Naive thymus-derived CD4-positive, alpha-beta T cell (primary cell): ENCODE measurements at regions not wholly inside any gene's neighbourhood (a gene's known extent, or its start where the extent isn't known, plus 50 kb on each side); places are given as distances from the start of the nearest gene placed in this dataset.
A peak's percentile ranks its signal among the peaks of the same experiment; 100 is the strongest.

Experiments
- ATAC-seq: fragments of 150-1000 bp; cut with Tn5 transposase; 2 replicates; pipeline ENCODE4 v1.10.0; 2021; ENCODE audit warnings: mild to moderate bottlenecking, moderate library complexity
- CTCF ChIA-PET: fragments of 350-600 bp; sonication (Branson Sonifier 250); formaldehyde crosslinking; loops from one replicate; lab custom pipeline; 2021; ENCODE audit warnings: antibody characterized with exemption; lab: Charles Lee
- POLR2A ChIA-PET: fragments of 350-600 bp; sonication (Branson Sonifier 250); formaldehyde crosslinking; loops from one replicate; lab custom pipeline; 2021; ENCODE audit warnings: antibody characterized with exemption, inconsistent platforms; lab: Charles Lee
- DNase-seq, 9 donors: peaks; one replicate each; pipeline versions ENCODE4 v3.0.0 to v3.0.0-alpha.2; 2020 to 2022; ENCODE audit warnings: mixed read lengths in 1 of 9
- H3K27ac ChIP-seq: one replicate; pipeline ENCODE4 v1.7.0; 2013; ENCODE audit warnings: mild to moderate bottlenecking, low read depth, low read length, moderate library complexity
- H3K27me3 ChIP-seq, 2 donors: one replicate each; pipeline ENCODE4 v1.7.0; 2013; ENCODE audit warnings: low read length in 2 of 2, mild to moderate bottlenecking in 2 of 2, moderate library complexity in 2 of 2; ENCODE audit not compliant: control insufficient read depth in 2 of 2, insufficient read depth in 2 of 2
- H3K36me3 ChIP-seq, 3 experiments: 1 replicate in 2 of 3; 2 replicates in 1 of 3; pipeline ENCODE4 v1.7.0; 2013; ENCODE audit warnings: low read length in 3 of 3, mild to moderate bottlenecking in 3 of 3, moderate library complexity in 1 of 3; ENCODE audit not compliant: insufficient read depth in 3 of 3, control insufficient read depth in 2 of 3
- H3K4me1 ChIP-seq, 2 donors: one replicate each; pipeline ENCODE4 v1.7.0; 2013; ENCODE audit warnings: low read length in 2 of 2, mild to moderate bottlenecking in 2 of 2, moderate library complexity in 1 of 2; ENCODE audit not compliant: control insufficient read depth in 2 of 2, insufficient read depth in 2 of 2
- H3K4me3 ChIP-seq: 2 replicates; pipeline ENCODE4 v1.7.0; 2013; ENCODE audit warnings: mild to moderate bottlenecking, low read length
- H3K9me3 ChIP-seq, 3 experiments: 1 replicate in 2 of 3; 2 replicates in 1 of 3; pipeline ENCODE4 v1.7.0; 2013; ENCODE audit warnings: low read length in 3 of 3; ENCODE audit not compliant: control insufficient read depth in 2 of 3
- H3K27ac Mint-ChIP-seq, 9 donors: one replicate each; pipeline ENCODE4 v1.8.0; 2020 to 2022; ENCODE audit warnings: mixed read lengths in 9 of 9, mild to moderate bottlenecking in 8 of 9, moderate library complexity in 5 of 9, inconsistent platforms in 2 of 9
- H3K27me3 Mint-ChIP-seq, 5 donors: one replicate each; pipeline ENCODE4 v1.8.0; 2021 to 2022; ENCODE audit warnings: mixed read lengths in 5 of 5, mild to moderate bottlenecking in 1 of 5
- H3K36me3 Mint-ChIP-seq, 5 donors: one replicate each; pipeline ENCODE4 v1.8.0; 2020 to 2022; ENCODE audit warnings: mixed read lengths in 5 of 5, mild to moderate bottlenecking in 3 of 5, inconsistent platforms in 1 of 5
- H3K4me1 Mint-ChIP-seq, 7 donors: one replicate each; pipeline ENCODE4 v1.8.0; 2020 to 2022; ENCODE audit warnings: mixed read lengths in 7 of 7, mild to moderate bottlenecking in 3 of 7, inconsistent platforms in 1 of 7
- H3K4me3 Mint-ChIP-seq, 10 donors: one replicate each; pipeline ENCODE4 v1.8.0; 2020 to 2022; ENCODE audit warnings: mild to moderate bottlenecking in 10 of 10, mixed read lengths in 10 of 10, moderate library complexity in 6 of 10, inconsistent platforms in 2 of 10
- H3K9me3 Mint-ChIP-seq, 11 donors: one replicate each; pipeline ENCODE4 v1.8.0; 2020 to 2022; ENCODE audit warnings: mixed read lengths in 11 of 11, mild to moderate bottlenecking in 4 of 11, inconsistent platforms in 1 of 11, moderate library complexity in 1 of 11
- intact Hi-C, 2 donors: fragments of 100-400 bp; cut with micrococcal nuclease; formaldehyde crosslinking; loops; one replicate each; pipeline ENCODE4 v1.15.1; 2023

GRCh38 chr5:116359592-116359991 is 215.0 kb downstream of the SEMA6A start:
- Histone ChIP-seq H3K4me3 (no peak overlapping the region), H3K4me1 (no peaks in the 10 kb centered on the region), H3K9me3 (no peaks in the 10 kb centered on the region), H3K36me3 (peaks cover 0 to 13% (median 0%) of the 10 kb centered on the region in 3 experiments), H3K27ac (no peak overlapping the region), H3K27me3 (no peaks in the 10 kb centered on the region)
- H3K36me3 Mint-ChIP-seq, result peaks cover 0 to 56% (median 34%) of the 10 kb centered on the region in 5 donors
- peaks cover 0 to 3% (median 0%) of the 10 kb centered on the region in 7 donors for H3K4me1 Mint-ChIP-seq
- no peaks in the 10 kb centered on the region for H3K27me3 Mint-ChIP-seq
- H3K27ac Mint-ChIP-seq, result no peak overlapping the region
- no peak for ATAC-seq
- intact Hi-C loops, result no loop called here
- DNase-seq, result no peak
- CTCF ChIA-PET, result interaction anchor here (0.5 kb wide), 1 partner anchor 218 kb away, joined by 3 read pairs; no protein-coding TSS in a partner anchor
- no peak overlapping the region for H3K4me3 Mint-ChIP-seq
- POLR2A ChIA-PET, result no interaction called here
- H3K9me3 Mint-ChIP-seq, result peaks cover 0 to 6% (median 2%) of the 10 kb centered on the region in 11 donors

GRCh38 chr5:116358911-116359418 is 215.7 kb downstream of the SEMA6A start:
- no peaks in the 10 kb centered on the region for H3K27me3 Mint-ChIP-seq
- peaks cover 0 to 62% (median 39%) of the 10 kb centered on the region in 5 donors for H3K36me3 Mint-ChIP-seq
- H3K27ac ChIP-seq, result no peak overlapping the region
- intact Hi-C loops, result no loop called here
- peak; percentile 55 for ATAC-seq
- H3K9me3 Mint-ChIP-seq, result peaks cover 0 to 8% (median 6%) of the 10 kb centered on the region in 11 donors
- peaks cover 0 to 13% (median 0%) of the 10 kb centered on the region in 3 experiments for H3K36me3 ChIP-seq
- no peaks in the 10 kb centered on the region for H3K4me1 ChIP-seq
- peaks cover 0 to 4% (median 0%) of the 10 kb centered on the region in 3 experiments for H3K9me3 ChIP-seq
- ChIA-PET CTCF (no interaction called here), POLR2A (no interaction called here)
- H3K4me1 Mint-ChIP-seq, result peaks cover 0 to 3% (median 0%) of the 10 kb centered on the region in 7 donors
- no peak for DNase-seq
- H3K27ac Mint-ChIP-seq, result peak overlapping the region in 1 of 9 donors; percentile 38
- no peak overlapping the region for H3K4me3 ChIP-seq
- no peak overlapping the region for H3K4me3 Mint-ChIP-seq
- H3K27me3 ChIP-seq, result no peaks in the 10 kb centered on the region

GRCh38 chr5:116358015-116358523 is 216.6 kb downstream of the SEMA6A start:
- peaks cover 0 to 69% (median 47%) of the 10 kb centered on the region in 5 donors for H3K36me3 Mint-ChIP-seq
- no peak overlapping the region for H3K4me3 ChIP-seq
- ATAC-seq (no peak), DNase-seq (no peak)
- H3K9me3 ChIP-seq, result peaks cover 0 to 7% (median 0%) of the 10 kb centered on the region in 3 experiments
- H3K27me3 Mint-ChIP-seq, result no peaks in the 10 kb centered on the region
- no peaks in the 10 kb centered on the region for H3K27me3 ChIP-seq
- H3K27ac ChIP-seq, result no peak overlapping the region
- peaks cover 0 to 13% (median 0%) of the 10 kb centered on the region in 3 experiments for H3K36me3 ChIP-seq
- H3K9me3 Mint-ChIP-seq, result peaks cover 3 to 14% (median 9%) of the 10 kb centered on the region in 11 donors
- CTCF ChIA-PET, result interaction anchor here (0.7 kb wide), 1 partner anchor 32 kb away, joined by 3 read pairs; no protein-coding TSS in a partner anchor
- H3K4me3 Mint-ChIP-seq, result no peak overlapping the region
- H3K4me1 Mint-ChIP-seq, result peaks cover 0 to 3% (median 0%) of the 10 kb centered on the region in 7 donors
- no peaks in the 10 kb centered on the region for H3K4me1 ChIP-seq
- intact Hi-C loops, result no loop called here
- H3K27ac Mint-ChIP-seq, result no peak overlapping the region
- POLR2A ChIA-PET, result no interaction called here

- Histone ChIP-seq H3K4me3 (no peak overlapping the region), H3K9me3 (peaks cover 0 to 9% (median 0%) of the 10 kb centered on the region in 3 experiments), H3K27ac (no peak overlapping the region), H3K4me1 (no peaks in the 10 kb centered on the region), H3K36me3 (peaks cover 0 to 5% (median 0%) of the 10 kb centered on the region in 3 experiments), H3K27me3 (no peaks in the 10 kb centered on the region)
- ATAC-seq, result no peak
- Mint-ChIP-seq H3K4me3 (no peak overlapping the region), H3K27me3 (no peaks in the 10 kb centered on the region), H3K4me1 (peaks cover 0 to 3% (median 0%) of the 10 kb centered on the region in 7 donors), H3K36me3 (peaks cover 0 to 82% (median 63%) of the 10 kb centered on the region in 5 donors), H3K27ac (no peak overlapping the region), H3K9me3 (peaks cover 3 to 21% (median 10%) of the 10 kb centered on the region in 11 donors)
- intact Hi-C loops, result no loop called here
- no peak for DNase-seq
- ChIA-PET POLR2A (no interaction called here), CTCF (no interaction called here)
These were observed 218.6 kb downstream of the SEMA6A start for GRCh38 chr5:116355819-116356601.

GRCh38 chr5:116354699-116355098 is 219.9 kb downstream of the SEMA6A start:
- H3K36me3 ChIP-seq, result peaks cover 0 to 5% (median 0%) of the 10 kb centered on the region in 3 experiments
- H3K4me1 ChIP-seq, result no peaks in the 10 kb centered on the region
- Mint-ChIP-seq H3K27ac (no peak overlapping the region), H3K4me3 (no peak overlapping the region), H3K27me3 (no peaks in the 10 kb centered on the region), H3K4me1 (peaks cover 0 to 3% (median 0%) of the 10 kb centered on the region in 7 donors), H3K9me3 (peaks cover 3 to 31% (median 16%) of the 10 kb centered on the region in 11 donors), H3K36me3 (peaks cover 0 to 82% (median 64%) of the 10 kb centered on the region in 5 donors)
- no peaks in the 10 kb centered on the region for H3K27me3 ChIP-seq
- no peak for ATAC-seq
- ChIA-PET POLR2A (no interaction called here), CTCF (no interaction called here)
- peaks cover 0 to 9% (median 0%) of the 10 kb centered on the region in 3 experiments for H3K9me3 ChIP-seq
- H3K4me3 ChIP-seq, result no peak overlapping the region
- no peak overlapping the region for H3K27ac ChIP-seq
- intact Hi-C loops, result no loop called here
- no peak for DNase-seq

GRCh38 chr5:116347657-116348056 is 227.0 kb downstream of the SEMA6A start:
- Histone ChIP-seq H3K4me3 (no peak overlapping the region), H3K36me3 (peaks cover 0 to 5% (median 0%) of the 10 kb centered on the region in 3 experiments), H3K27ac (no peak overlapping the region), H3K27me3 (no peaks in the 10 kb centered on the region), H3K4me1 (no peaks in the 10 kb centered on the region), H3K9me3 (peaks cover 0 to 9% (median 0%) of the 10 kb centered on the region in 3 experiments)
- H3K9me3 Mint-ChIP-seq, result peaks cover 2 to 74% (median 28%) of the 10 kb centered on the region in 11 donors
- H3K36me3 Mint-ChIP-seq, result peaks cover 0 to 87% (median 81%) of the 10 kb centered on the region in 5 donors
- no peak for ATAC-seq
- CTCF ChIA-PET, result no interaction called here
- intact Hi-C loops, result no loop called here
- H3K27ac Mint-ChIP-seq, result no peak overlapping the region
- peaks cover 0 to 2% (median 0%) of the 10 kb centered on the region in 7 donors for H3K4me1 Mint-ChIP-seq
- POLR2A ChIA-PET, result no interaction called here
- no peak for DNase-seq
- no peaks in the 10 kb centered on the region for H3K27me3 Mint-ChIP-seq
- no peak overlapping the region for H3K4me3 Mint-ChIP-seq
